ENCODE measurements at regions not wholly inside any gene's neighbourhood (a gene's known extent, or its start where the extent isn't known, plus 50 kb on each side); places are given as distances from the start of the nearest gene placed in this dataset.
"Not testable (repeated sequence)": the region's sequence is repeated elsewhere in the genome, so short reads cannot be mapped to it uniquely, and the experiment has no call there.

DNA sequence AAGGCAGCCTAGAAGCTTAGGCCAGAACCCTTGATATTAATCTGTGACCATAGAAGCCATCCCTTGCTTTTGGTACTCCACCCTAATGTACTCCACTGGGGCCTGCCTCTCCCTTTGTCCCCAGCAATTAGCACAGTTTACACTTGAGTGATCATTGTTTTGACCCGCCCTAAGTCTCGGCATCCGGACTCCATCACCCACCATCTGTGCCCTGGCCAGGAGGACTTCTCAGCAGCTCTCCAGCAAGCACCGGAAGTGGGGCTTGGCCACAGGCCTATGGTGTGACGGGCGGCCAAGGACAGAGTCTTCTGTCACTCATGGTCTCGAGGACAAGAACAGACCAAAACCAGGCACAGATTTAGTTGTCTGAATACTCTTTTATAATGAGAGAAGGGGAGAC, 126.5 kb upstream of the NTF3 start:
- in situ Hi-C loops (cut with MboI; ENCODE audit: low sequenced_read_pairs), result no loop called here

DNA sequence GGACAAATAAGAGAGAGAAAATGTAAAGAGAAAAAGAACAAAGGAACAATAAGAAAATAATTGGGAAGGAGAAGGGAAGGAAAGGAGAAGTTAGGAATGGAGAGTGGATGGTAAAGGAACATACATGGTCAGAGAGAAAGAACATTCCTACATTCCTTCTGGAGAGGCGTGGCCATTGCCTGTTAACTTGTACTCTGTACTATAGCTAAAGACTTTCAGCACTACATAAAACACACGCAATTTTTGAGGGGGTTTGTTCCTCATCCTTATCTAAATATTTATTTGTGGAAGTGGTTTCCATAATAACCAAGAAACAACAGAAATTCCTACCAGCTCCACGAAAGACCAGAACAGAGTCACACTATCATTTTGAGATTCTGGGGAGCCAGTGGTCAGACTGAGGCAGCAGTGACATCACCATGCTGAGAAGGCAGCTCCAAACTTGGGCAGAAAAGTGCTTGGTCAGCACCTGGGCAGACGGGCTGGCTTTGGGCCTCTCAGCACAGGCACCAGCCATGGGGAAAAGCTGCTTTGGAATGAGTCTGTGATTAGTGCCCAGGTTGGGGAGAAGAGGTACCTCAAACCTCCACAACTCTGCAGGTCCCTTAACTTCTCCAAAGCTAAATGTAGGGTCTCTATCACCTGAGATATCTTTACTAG, 125.9 kb upstream of the NTF3 start:
- in situ Hi-C loops (cut with MboI; ENCODE audit: low sequenced_read_pairs), result no loop called here

DNA sequence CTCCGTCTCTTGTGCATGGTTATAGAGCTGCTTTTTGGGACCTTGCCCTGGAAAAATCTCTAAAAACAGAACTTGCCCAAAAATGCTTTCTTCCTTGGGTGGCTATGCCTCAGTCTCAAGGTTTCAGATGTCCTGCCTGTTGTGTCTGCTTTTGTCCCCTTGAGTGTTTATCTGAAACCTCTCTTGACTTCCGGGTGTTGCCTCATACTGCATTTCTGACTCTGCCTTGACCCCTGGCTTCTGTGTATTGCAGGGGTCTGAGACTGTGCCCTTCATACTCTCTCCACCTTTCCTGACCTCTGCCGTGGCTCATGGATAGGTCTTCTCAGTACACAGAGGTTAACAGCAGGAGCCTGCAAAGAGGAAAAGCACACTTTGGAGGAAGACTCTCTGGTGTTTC, 124.8 kb upstream of the NTF3 start:
- in situ Hi-C loops (cut with MboI; ENCODE audit: low sequenced_read_pairs), result no loop called here

DNA sequence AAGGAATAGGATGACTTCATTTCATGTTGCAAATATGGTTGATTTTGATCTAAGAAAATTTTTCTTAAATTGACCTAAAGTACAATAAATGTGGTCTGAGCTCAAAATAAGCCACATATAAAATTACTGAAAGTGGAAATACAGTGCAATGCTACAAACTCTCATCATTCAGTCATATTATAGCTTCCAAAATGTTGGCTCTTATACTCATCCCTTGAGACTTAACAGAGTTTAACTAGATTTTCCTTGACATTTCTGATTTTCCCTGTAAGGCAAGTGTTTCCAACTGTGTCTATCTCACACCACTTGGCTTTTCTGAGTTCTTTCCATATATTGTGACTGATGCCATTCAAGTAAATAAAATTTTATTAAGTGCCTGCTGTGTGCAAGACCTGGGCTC, 123.7 kb upstream of the NTF3 start:
- in situ Hi-C loops (cut with MboI; ENCODE audit: low sequenced_read_pairs), result no loop called here

DNA sequence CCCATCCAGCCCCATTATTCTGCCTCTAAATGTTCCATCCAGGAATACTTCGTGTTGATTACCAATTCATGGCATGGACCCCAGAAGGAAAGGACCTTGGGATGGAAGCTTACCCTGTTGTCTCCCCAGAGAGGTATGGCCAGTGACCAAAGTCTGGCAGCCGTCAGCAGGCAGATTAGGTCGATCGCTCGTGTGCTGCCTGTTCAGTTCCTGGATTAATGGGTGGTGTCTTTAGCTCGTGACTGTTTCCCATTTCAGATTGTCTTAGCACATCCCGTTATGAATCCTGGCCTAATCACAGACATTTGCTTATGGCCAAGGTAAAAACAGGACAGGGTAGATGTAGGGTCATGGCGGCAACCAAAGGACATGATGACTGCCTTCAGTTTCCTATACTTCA, 122.9 kb upstream of the NTF3 start:
- in situ Hi-C loops (cut with MboI; ENCODE audit: low sequenced_read_pairs), result no loop called here

DNA sequence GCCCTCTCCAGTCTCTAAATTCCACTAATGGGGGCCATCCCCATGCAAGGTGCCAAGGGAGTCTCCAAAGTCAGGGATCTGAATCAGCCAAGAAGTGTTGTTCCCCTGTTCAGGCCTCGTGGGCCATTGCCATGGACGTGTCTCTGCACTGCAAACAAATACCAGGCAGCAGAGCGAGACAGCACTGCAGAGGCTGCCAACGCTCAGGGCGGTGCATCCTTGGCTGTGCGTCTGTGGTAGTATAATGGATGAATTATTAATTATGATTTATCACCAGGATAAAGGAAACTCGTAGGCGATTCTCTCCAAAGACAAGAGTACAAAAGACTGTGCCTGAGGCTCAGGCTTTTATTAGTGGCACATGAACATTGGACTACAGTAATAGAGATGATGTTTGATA, 122.3 kb upstream of the NTF3 start:
- in situ Hi-C loops (cut with MboI; ENCODE audit: low sequenced_read_pairs), result no loop called here

DNA sequence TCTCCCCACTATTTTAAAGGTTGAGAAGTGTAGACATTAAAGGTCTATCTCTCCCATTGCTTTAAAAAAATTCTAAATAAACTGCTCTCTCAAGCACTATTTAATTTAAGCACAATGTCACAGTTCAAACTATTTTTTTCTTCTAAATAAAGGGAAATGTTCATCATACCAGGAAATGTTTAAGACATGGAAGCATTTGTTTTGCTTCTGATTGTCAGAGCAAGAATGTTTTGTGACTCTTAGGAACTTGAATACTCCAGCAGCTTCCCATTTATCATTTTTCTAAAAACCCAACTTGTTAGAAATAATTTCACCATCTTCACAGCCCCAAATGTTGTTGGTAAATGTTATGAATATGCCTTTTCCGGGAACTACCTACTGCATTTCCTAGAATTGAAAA, 121.8 kb upstream of the NTF3 start:
- in situ Hi-C loops (cut with MboI; ENCODE audit: low sequenced_read_pairs), result no loop called here

DNA sequence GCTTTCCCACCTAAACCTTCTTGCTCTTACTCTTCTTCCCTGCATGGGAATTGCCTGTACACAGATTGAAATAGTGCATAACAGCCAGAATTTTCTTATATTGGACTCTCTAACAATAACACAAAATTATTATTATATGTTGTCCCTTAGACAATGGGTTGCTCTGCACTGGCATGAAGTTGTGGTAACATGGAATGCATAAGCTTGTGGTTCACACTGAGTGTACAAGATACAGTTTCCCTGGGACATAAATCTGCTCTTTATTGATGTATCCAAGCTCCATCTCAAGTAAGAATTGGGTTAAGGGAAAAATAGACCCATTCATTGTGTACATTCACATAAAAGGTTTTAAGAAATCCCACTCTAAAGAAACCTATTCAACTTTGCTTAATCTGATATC, 114.4 kb upstream of the NTF3 start:
- in situ Hi-C loops (cut with MboI; ENCODE audit: low sequenced_read_pairs), result no loop called here

DNA sequence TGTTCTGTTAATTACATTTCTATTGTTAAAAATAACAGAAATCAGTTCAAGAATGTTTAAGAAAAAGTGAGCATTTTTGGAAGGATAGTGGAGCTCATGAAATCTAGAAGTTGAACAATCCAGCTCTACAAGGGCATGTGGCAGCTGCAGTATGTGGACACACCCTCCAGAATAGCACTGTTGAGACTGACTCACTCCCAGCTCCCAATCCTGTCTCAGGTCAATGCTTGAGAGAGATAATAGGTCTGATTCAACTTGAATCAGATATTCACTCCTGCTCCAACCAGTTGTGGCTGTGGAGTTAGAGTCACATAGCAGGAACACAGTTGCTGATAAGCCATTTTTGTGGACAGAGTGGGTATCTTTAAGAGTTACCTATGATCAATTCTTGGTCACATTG, 113.0 kb upstream of the NTF3 start:
- in situ Hi-C loops (cut with MboI; ENCODE audit: low sequenced_read_pairs), result no loop called here

DNA sequence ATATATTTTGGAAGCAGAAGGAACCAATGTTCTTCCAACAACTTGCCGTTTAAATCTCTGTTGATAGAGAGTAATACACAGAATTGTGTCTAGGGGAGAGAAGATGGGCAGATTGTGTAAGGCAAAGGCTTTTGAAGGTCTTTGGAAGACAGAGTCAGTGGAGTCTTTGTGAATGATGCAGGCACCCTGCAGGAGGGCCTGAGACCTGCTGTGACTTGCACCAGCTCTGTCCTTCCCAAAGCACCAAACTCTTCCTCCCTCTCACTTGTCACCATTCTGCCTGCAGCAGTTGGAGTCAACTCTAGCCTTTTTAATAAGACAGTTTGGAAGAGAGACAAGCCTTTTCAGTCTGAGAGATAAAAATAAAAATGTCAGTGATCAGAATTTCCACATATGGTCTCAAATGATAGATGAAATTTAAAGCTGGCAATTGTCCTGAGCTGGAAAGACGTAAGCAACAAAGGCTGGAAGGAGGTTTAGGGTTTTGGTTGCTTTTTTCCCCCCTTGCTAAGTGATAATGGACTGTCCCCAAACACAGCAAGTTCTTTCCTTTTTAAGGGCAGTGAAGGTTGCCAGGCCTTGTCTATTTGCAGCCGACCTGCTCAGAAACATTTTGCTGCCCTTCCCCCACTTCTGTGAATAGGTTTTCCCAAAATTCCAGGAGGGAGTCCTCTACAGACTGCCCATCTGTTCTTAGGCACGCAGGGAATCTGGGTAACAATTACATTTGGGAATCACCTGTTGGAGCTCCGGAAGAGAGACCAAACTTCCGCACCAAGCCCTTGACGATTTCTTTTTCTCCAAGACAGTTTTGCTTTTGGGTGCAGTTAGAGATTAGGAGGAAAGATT, 103.0 kb upstream of the NTF3 start:
- in situ Hi-C loops (cut with MboI; ENCODE audit: low sequenced_read_pairs), result no loop called here

DNA sequence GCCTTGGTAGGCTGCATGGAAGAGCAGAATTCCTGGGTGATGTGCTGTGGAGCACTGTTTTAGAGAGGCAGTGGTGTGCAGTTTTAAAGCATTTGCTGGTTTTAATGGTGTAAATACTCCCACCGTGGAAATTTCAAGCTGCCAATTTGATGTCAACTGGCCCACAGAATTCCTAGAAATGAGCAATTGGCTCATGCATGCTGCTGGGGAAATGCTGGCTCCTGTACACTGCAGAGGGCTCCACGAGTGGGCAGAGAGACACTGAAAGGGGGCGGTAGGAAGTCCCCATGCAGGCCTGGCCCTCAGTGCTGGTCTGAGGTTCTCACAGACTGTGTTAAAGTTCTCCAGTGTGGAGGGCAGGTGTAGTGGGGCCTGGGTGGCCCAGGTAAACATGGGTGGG, 99.4 kb upstream of the NTF3 start:
- in situ Hi-C loops (cut with MboI; ENCODE audit: low sequenced_read_pairs), result no loop called here

DNA sequence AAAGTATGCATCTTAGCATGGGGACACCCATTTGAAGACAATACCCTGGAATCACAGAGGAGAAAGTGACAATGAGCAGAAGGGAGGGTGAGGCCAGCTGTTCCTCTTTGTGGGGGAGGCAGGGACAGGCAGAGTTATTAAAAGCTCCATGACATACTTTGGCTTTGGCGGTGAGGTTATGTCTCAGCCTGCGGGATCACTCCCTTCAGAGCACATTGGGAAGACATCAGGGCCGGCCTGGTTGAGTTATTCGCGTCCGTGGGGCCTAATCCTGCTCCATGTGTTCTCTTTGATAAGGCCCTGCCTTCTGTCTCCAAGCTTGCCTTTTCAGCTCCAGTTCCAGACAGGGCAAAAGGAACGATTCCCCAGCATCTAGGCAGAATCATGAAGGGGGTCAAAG, 98.8 kb upstream of the NTF3 start:
- in situ Hi-C loops (cut with MboI; ENCODE audit: low sequenced_read_pairs), result no loop called here

DNA sequence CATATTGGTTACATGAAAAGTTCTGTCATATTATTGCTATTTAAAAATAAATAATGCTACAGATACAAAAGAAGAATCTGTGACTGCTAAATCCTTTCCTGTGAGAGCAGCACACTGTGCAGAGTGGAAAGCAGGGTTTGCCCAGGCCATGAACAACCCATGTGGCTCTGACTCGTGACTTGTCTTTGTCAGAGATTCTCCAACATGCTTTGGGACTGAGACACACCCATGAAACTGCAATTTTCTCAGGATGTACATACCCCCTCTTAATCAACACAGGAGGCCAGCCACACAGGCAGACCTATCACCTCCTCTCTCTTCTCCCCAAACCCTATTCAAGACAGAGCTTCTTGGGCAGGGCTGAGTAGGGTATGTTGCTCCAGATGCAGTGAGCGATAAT, 96.8 kb upstream of the NTF3 start:
- in situ Hi-C loops (cut with MboI; ENCODE audit: low sequenced_read_pairs), result no loop called here

DNA sequence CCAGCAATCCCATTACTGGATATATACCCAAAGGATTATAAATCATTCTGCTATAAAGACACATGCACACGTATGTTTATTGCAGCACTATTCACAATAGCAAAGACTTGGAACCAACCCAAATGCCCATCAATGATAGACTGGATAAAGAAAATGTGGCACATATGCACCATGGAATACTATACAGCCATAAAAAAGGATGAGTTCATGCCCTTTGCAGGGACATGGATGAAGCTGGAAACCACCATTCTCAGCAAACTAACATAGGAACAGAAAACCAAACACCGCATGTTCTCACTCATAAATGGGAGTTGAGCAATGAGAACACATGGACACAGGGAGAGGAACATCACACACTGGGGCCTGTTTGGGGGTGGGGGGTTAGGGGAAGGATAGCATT, 90.8 kb upstream of the NTF3 start:
- in situ Hi-C loops (cut with MboI; ENCODE audit: low sequenced_read_pairs), result not testable (repeated sequence)

DNA sequence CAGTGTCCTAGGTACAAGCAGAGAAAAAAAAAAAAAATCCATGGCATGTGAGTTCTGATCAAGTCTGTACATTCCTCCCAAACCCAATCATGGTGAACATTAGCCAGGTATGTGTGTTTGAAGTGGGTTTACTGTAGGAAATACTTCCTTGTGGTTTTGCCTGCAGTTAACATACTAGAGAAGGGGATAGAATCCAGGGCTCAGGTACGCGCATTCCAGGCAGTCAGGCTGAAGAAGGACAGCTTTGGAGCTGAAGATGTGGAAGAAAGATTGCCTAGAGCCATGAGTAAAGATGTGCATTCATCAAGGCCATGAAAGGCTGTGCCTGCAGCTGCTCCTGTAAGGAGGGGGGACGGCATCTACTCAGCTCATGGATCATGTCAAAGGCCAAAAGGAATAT, 88.2 kb upstream of the NTF3 start:
- in situ Hi-C loops (cut with MboI; ENCODE audit: low sequenced_read_pairs), result no loop called here

DNA sequence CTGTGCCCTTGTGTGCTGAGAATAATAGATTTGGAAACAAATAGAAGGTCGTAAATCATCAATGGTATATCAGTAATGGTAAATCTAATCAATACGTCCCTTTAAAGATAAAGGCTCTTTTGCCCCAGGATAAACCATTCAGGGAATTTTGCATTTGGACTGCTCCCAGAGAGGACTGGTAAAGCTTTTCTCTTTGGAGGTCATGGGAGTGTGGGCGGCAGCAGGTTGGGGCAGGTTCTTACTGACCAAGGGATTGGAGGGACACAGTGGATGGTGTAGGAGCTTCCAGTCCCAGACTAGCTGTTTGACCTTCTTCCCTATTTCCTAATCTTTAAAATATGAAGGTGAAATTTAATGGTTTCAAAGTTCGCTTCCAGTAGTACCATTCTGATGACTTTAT, 87.8 kb upstream of the NTF3 start:
- in situ Hi-C loops (cut with MboI; ENCODE audit: low sequenced_read_pairs), result no loop called here

DNA sequence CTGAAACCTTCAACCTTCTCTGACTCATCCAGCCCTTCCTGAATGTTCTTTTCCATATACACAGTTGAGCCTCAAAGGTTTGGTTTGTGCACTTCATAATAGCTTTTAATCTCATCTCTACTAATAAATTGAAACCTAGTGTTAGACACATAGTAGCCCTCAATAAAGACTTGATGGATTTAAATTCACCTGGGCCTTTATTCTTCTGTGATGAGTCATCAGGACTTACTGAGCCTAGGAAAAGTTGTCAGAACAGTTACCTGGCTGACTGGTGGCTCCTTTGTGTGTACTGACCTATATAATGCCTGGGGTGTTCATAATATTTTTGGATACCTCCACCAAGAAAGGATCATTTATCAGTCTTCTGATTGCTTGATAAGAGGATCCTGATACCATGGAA, 86.4 kb upstream of the NTF3 start:
- in situ Hi-C loops (cut with MboI; ENCODE audit: low sequenced_read_pairs), result no loop called here

DNA sequence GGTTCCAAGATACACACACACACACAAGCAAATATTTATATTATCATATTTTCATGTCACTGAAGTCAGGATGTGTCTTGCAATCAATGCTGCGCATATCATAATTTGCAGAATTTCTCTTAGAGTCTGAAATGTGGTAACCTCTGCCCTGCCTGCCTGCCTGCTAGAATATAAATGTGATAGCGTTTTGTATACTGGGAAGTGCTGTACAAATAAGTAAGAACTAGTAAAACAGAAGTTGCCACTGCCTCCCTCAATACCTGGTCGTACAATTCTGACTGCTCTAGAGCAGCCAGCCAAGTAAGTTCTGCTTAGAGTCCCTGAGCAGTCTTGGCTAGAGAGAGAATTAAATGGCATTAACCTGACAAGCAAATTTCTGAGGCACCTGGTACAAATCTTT, 83.9 kb upstream of the NTF3 start:
- in situ Hi-C loops (cut with MboI; ENCODE audit: low sequenced_read_pairs), result no loop called here

DNA sequence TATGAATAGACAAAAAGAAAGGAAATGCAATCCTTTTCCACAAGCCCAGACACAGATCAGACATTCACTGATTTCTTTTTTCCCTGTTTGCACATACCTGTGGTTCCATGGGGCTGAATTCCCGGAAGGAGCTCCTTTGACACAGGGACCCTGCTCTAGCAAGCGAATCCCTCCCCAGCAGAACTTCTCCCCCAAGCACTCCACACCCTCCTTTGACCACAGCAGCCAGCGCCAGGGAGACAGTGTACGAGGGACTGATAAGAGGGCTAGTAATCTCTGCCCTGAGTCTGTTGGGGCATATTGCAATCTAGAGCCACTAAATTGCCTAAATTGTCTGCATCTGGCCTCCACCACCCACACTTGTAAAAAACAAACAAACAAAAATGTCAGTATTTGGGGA, 83.4 kb upstream of the NTF3 start:
- in situ Hi-C loops (cut with MboI; ENCODE audit: low sequenced_read_pairs), result no loop called here

DNA sequence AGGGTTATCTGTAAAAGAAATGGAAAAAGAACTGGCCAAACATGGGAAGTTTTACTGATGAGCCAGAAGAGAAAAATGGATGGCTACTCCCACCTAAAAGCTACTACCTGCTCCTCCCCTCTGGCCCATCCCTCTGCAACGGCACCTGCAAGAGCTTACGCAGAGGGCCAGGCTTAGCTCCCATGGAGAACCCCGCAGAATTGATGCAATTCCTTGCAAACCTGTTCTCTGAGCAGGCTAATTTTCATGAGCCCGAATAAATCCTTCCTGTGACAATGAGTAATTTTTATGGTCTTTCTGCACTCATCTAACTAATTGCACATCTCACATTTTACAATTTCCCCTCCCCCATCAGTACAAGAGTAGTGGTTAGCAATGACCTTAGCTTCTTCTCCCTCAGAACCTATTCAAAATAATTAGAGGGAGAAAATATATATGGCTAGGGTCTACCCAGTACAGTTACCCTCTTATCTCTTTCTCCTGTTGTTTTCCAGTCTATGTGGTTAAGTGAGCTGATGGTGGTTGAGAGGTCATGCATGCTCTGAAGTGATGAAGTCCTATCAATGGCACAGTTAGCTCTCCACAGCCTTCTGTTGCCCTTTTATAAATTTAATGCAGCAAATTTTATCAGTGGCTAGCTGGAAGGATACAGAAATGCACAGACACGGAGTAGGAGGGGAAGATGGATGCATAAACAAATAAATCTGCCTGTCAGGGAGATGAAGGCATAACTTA, 67.7 kb upstream of the NTF3 start:
- in situ Hi-C loops (cut with MboI; ENCODE audit: low sequenced_read_pairs), result no loop called here

DNA sequence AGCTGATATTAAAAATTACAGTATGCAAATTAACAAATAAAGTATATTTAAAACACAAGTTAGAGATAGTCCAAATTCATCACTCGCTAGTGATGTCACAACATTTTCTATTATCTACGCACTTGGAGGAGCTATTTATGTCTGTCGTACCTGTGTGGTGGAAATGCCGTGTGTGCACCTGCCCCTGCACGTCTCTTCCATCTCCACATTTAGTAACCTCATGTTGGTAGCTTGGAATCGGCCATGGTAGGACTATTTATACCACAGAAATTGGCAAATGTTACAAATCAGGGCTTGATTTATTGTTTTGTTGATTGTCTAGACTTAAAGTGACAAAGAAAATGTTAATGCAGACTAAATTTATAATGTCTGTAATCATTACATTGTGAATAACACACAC, 62.6 kb upstream of the NTF3 start:
- in situ Hi-C loops (cut with MboI; ENCODE audit: low sequenced_read_pairs), result no loop called here

DNA sequence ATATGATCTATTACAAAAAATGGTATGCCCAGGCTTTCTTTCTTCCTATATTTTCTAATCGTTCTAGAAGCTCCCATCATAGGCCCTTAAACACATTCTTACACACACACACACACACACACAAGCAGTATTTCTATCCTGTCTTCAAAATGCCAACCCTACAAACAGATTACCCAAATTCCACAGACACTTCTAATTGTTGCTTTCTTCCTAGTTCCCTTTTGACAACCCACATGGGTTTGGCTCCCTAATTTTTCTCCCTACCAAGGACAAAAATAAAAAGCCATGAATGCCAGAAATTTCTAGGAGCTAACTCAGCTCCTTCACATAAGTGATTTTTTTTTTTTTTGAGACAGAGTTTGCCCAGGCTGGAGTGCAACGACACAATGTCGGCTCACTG, 60.3 kb upstream of the NTF3 start:
- in situ Hi-C loops (cut with MboI; ENCODE audit: low sequenced_read_pairs), result no loop called here

All from HL-60/S4 treated with retinoic acid at 250 ng/mL for 4 days and 3 days (cell line).